ENCODE measurements at regions not wholly inside any gene's neighbourhood (a gene's known extent, or its start where the extent isn't known, plus 50 kb on each side); places are given as distances from the start of the nearest gene placed in this dataset.
A peak's percentile ranks its signal among the peaks of the same experiment; 100 is the strongest.

- TF ChIP-seq ZNF747 (CRISPR knock-in tag; IDR thresholded peaks at IDR 0.05; ENCODE audit: borderline replicate concordance) (peak; percentile 35; the same call in 1 of the 2 replicates), PPARG (CRISPR knock-in tag; conservative IDR thresholded peaks at IDR 0.05) (peak; percentile 58; the same call in 1 of the 2 replicates), ATF4 (CRISPR knock-in tag; IDR thresholded peaks at IDR 0.05) (no peak), ETV5 (CRISPR knock-in tag; IDR thresholded peaks at IDR 0.05; ENCODE audit: borderline replicate concordance) (peak; percentile 66; the same call in 1 of the 2 replicates), SALL1 (CRISPR knock-in tag; IDR thresholded peaks at IDR 0.05) (peak; percentile 64; the same call in 1 of the 2 replicates), ASH2L (IDR thresholded peaks at IDR 0.05; ENCODE audit: insufficient read length, low read depth, low read length) (peak; percentile 53), ZEB1 (IDR thresholded peaks at IDR 0.05; ENCODE audit: insufficient replicate concordance, low read depth) (peak; percentile 57), ZNF510 (CRISPR knock-in tag; IDR thresholded peaks at IDR 0.05; ENCODE audit: low read depth) (no peak), ZFP37 (CRISPR knock-in tag; IDR thresholded peaks at IDR 0.05; ENCODE audit: borderline replicate concordance) (no peak), ZNF776 (CRISPR knock-in tag; IDR thresholded peaks at IDR 0.05) (no peak), PRDM10 (CRISPR knock-in tag; IDR thresholded peaks at IDR 0.05; ENCODE audit: low read depth) (peak; percentile 37; the same call in 1 of the 2 replicates), BORCS8-MEF2B (CRISPR knock-in tag; IDR thresholded peaks at IDR 0.05) (no peak), ZNF768 (CRISPR knock-in tag; IDR thresholded peaks at IDR 0.05) (no peak), NBN (conservative IDR thresholded peaks at IDR 0.05) (no peak), DPF2 (CRISPR knock-in tag; IDR thresholded peaks at IDR 0.05; ENCODE audit: borderline replicate concordance, low read depth) (0 out of 2 replicates have a peak, but pooled peaks have one; percentile 40), ZMAT3 (CRISPR knock-in tag; conservative IDR thresholded peaks at IDR 0.05) (peak; percentile 69; the same call in 1 of the 2 replicates), SKI (IDR thresholded peaks at IDR 0.05; ENCODE audit: partially characterized antibody) (peak; percentile 36), FOXK2 (IDR thresholded peaks at IDR 0.05) (peak; percentile 17; the same call in 1 of the 2 replicates), ATRX (CRISPR knock-in tag; IDR thresholded peaks at IDR 0.05; ENCODE audit: borderline replicate concordance) (no peak), ZNF7 (CRISPR knock-in tag; IDR thresholded peaks at IDR 0.05) (no peak)
- TF ChIP-seq, protein P1, sequence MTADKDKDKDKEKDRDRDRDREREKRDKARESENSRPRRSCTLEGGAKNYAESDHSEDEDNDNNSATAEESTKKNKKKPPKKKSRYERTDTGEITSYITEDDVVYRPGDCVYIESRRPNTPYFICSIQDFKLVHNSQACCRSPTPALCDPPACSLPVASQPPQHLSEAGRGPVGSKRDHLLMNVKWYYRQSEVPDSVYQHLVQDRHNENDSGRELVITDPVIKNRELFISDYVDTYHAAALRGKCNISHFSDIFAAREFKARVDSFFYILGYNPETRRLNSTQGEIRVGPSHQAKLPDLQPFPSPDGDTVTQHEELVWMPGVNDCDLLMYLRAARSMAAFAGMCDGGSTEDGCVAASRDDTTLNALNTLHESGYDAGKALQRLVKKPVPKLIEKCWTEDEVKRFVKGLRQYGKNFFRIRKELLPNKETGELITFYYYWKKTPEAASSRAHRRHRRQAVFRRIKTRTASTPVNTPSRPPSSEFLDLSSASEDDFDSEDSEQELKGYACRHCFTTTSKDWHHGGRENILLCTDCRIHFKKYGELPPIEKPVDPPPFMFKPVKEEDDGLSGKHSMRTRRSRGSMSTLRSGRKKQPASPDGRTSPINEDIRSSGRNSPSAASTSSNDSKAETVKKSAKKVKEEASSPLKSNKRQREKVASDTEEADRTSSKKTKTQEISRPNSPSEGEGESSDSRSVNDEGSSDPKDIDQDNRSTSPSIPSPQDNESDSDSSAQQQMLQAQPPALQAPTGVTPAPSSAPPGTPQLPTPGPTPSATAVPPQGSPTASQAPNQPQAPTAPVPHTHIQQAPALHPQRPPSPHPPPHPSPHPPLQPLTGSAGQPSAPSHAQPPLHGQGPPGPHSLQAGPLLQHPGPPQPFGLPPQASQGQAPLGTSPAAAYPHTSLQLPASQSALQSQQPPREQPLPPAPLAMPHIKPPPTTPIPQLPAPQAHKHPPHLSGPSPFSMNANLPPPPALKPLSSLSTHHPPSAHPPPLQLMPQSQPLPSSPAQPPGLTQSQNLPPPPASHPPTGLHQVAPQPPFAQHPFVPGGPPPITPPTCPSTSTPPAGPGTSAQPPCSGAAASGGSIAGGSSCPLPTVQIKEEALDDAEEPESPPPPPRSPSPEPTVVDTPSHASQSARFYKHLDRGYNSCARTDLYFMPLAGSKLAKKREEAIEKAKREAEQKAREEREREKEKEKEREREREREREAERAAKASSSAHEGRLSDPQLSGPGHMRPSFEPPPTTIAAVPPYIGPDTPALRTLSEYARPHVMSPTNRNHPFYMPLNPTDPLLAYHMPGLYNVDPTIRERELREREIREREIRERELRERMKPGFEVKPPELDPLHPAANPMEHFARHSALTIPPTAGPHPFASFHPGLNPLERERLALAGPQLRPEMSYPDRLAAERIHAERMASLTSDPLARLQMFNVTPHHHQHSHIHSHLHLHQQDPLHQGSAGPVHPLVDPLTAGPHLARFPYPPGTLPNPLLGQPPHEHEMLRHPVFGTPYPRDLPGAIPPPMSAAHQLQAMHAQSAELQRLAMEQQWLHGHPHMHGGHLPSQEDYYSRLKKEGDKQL (CRISPR knock-in tag; IDR thresholded peaks at IDR 0.05; ENCODE audit: low read depth): peak; percentile 55; the same call in 1 of the 2 replicates
Observed at GRCh38 chr1:234750922-234751627, 141.1 kb upstream of the IRF2BP2 start (continued).
